HG03280 (cell line): ENCODE measurements at regions not wholly inside any gene's neighbourhood (a gene's known extent, or its start where the extent isn't known, plus 50 kb on each side); places are given as distances from the start of the nearest gene placed in this dataset.

Experiments
- ATAC-seq: cut with Tn5 transposase; IDR thresholded peaks from one replicate; pipeline ENCODE4 v1.9.1; 2021; ENCODE audit warnings: mild to moderate bottlenecking, moderate library complexity; ENCODE audit not compliant: unreplicated experiment

DNA sequence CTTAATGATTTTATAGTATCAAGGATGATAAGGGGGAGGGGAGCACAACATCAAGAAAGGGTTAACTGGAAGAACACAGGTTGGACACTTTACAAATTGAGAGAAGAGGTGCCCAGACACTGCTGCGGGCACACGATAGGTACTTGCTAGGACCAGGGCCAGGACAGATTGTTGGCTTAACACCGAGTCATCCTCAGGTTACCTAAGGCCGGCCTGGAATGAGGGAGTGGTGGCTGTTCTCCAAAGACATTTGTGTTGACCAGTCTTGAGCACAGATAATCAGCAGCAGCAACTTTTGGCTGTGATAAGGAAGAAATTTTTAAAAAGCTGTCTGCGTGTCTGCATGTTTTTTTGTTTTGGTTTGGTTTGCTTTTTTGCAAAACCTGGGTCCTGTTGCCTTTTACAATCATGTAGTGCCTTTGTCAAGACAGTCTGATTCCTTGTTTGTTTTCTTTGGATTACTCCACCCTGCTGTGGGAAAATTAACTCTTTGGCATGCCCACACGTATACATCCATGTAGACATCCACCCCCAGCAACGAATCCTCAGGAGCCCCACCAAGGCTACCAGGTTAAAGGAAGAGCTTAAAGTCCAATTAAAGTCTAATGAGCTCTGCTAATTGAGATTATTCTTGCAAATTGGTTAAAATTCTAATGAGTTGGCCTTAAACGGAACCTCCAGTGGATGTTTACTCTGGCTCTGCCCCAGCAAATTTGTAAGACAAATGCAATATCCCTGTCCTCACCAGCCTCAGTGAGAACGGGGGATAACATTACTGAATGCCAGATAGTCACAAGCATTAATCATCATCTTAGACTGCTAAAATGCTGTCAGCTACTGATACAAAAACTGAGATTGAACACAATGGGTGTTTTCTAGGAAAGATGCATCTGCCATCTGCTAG lies 382.3 kb downstream of the ACTL7B start:
- no peak for ATAC-seq

DNA sequence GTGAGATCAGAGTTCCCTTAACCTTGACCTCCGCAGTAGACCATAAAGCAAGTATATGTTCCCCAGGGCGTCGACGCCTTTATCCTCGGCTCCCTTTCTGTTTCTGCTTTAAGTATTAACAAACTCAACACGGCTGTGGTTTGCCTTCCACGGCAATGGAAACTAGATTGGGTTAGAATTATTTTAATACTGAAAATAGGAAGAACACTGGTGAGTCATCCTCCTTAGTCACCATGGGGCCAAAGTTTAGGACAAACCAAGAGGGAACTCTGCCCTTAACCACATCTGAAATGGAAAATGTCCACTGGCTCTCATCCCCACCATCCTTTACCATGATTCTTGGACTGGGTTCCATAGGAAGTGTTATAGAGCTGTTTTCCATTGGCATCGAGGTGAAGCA lies 386.1 kb downstream of the ACTL7B start:
- no peak for ATAC-seq

DNA sequence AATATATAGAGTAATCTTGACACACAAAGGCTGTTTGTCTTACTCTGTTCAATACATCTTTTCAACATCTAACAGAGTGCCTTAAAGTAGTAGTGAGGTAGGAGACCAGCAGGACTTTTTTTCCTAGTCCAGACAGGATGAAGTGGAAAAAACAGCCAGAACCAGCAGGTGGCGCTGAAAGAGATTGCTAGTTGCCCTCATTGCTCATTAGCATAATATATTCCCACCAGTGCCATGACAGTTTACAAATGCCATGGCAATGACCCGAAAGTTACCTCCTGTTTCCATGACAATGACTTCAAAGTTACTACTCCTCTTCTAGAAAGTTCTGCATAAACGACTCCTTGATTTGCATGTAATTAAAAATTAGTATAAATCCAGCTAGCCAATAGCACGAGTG lies 387.4 kb downstream of the ACTL7B start:
- peak; percentile 58 for ATAC-seq

DNA sequence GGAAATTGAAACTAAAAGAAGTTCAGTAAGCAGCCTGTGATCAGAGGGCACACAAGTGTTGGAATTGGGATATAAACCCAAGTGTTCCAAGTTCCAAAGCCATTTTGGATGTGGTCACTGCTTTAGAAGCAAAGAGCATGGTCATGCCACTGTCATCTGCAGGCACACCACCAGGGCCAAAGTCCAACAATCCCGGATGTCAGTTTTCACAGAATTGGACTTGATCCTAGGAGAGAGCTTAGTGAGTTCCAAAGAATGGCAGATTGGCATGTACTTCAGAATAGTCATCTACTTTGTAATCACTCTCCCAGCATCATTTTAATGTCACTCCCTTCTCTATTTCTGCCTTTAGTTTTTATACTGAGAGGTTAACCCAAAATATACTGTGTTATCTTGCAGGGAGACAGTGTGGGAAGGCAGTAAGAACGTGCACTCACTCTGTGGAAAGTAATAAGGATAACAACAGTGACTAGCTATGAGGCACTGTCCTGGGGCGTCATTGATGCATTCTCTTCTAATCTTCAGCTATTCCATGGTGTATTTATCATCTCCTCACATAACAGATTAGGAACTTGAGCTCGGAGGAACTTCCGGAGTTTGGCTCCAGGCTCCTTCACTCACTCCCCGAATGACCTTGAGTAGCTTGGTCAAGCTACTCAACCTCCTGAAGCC lies 388.0 kb downstream of the ACTL7B start:
- no peak for ATAC-seq

DNA sequence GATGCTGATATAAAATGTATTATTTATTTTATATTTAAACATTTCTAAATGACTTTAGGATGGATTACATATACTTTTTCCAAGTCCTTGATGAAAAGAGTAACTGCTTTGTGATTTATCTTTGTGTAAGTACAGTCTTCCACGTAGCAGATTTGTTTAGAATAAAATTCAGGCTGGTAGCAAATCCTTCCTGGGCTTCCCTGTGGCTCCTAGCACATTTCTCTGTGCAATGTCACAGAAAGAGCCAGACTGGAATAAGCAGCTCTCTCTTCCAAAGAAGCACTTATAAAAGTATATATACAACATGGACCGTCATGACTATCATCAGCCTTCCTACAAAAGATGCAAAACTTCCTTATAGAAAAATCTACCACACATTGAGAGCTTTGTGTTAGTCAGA lies 388.6 kb downstream of the ACTL7B start:
- no peak for ATAC-seq

DNA sequence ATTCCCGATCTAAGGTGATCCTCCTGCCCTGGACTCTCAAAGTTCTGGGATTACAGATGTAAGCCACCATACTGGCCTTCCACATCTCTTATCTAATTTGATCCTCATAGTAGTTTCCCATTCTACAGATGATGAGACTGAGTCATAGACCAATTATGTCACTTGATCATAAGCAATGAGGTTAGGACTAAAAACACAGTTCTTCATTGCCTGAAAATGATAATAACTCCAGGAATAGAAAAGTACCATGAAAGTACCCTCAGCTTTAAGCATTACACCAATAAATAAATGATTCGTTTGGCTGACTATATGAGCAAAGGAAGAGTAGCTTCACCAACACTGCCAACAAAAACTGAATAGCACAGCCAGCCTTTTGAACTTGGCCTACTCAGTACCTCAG lies 389.5 kb downstream of the ACTL7B start:
- ATAC-seq, result no peak

DNA sequence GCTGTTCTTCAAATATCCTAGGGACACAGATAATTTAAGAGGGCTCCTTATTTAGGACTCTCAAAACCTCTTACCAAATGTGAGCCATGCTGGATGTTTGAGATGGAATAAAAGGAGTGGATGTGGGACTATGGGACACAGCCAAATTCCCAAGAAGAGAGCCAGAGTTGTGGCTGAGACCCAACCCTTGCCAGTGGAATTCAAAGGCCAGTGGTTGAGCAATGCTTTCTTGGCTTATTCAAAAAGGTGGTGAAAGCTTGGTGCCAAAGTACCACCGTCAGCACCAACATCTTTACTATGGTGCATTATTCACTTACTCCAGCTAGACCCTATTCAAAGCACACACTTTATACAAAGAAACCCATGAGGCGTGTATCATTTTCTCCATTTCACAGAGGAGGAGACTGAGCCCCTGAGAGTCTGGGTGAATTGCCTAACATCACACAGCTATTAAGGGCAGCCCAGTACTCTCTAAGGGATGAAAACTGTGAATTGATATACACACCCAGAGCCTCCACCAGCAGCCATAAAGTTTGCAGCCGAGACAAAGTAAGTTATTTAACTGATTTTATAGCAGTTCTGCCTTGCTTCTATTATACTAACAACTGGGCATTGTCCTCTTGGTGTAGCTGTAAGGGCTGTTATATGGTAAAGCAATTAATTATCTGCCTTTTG lies 391.7 kb downstream of the ACTL7B start:
- ATAC-seq, result no peak

DNA sequence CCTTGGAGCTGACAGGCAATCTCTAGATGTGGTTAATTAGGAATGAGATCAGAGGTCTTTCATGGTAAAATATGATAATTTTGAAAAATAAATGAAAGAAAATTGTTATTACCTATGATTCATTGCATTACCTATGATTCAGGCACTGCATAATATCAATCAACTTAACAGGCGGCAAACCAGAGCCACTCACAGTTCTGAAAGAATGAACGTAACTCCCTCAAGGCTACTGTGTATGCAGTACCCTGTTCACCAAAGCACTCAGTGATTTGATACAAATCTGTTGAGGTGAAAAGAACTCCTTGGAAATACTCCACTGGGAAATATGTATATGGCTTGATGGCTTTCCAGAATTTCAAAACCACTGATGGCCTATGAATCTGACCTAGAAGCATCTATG lies 398.9 kb downstream of the ACTL7B start:
- ATAC-seq, result no peak

DNA sequence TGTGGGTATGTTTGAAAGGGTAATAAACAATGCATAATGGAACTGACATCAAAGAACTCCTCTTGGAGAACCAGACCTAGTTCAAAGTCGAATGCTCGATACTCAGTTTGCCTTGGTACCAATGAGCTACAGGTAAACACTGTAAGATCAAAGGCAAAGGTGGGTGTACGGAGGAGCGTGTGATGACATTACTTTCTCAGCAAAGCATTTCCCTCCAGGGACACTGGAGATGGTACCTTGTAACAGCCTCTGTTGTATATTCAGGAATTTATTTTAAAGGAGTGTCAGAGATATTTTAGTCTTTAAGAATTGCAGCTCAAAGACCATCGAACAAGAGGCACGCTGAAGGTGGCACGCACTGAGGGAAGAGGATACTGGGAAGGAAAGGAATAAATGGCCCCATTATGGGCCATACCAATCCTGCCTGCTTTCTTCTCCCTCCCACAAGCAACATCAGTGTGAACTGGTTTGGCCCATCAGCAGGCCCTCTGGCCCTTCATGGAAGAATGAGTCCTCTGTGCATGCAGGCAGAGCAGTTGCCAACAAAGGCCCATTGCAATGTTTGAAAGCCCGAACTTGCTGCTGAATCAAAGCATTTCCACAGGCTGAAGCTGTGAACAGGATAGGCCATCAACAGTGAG lies 410.2 kb downstream of the ACTL7B start:
- no peak for ATAC-seq

DNA sequence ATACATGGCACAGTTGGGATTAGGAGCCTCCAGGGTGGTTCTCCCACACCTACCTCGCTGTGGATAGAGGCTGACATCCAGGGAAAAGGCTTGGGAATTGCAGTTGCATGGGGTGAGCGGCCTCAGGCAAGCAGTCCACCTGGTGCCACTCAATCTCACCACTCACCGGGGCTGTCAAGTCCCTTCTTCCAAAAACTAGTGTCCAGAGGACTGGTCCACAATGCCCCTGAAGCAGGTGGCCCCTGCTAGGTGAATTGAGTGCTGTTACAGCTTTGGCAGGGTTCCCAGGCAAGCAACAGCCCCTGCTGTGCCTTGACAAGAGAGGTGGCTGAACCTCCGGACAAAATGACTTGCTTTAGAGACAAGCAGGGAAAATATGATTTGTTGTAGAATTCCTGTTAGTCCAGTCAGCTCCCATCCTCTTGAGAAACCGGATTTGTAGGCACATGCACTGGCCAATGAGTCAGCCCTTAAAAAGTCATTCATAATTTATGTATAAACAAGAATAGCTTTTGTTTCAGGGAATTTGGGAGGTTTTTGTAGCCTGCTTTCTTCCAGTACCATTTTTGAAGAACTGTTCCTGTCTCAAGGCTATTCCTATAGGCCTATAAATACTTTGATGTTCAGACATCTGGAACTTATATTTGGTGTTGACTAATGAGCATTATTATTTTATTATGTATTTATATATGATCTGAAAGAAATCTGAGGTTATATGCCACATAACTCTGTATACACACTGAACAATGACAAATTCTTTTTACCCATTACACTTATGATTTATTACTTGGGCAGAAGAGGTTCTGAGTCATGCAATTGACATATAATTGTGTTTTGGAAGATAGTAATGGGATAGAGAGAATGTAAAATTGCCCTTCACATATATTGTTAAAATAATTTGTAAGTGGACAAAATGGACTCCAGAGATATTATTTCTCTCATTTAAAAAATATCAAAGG lies 411.1 kb downstream of the ACTL7B start:
- no peak for ATAC-seq

DNA sequence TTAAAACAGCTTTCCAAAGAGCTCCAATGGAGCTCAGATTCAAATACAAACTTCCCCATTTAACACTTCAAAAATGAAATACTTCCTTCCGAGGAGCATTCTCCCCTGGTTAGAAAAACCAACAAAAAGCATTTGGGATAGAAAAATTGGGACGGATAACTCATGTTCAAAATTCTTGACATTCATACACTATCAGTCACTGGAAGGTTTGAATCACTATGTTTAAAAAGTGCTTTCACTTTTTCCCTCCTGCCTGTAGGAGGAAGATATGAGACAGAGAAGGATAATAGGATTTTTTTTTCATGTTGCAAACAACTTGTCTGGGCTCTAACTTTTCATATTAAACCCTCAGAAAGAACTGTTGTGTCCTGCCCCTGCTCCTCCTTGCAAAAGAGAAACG lies 412.0 kb downstream of the ACTL7B start:
- no peak for ATAC-seq

DNA sequence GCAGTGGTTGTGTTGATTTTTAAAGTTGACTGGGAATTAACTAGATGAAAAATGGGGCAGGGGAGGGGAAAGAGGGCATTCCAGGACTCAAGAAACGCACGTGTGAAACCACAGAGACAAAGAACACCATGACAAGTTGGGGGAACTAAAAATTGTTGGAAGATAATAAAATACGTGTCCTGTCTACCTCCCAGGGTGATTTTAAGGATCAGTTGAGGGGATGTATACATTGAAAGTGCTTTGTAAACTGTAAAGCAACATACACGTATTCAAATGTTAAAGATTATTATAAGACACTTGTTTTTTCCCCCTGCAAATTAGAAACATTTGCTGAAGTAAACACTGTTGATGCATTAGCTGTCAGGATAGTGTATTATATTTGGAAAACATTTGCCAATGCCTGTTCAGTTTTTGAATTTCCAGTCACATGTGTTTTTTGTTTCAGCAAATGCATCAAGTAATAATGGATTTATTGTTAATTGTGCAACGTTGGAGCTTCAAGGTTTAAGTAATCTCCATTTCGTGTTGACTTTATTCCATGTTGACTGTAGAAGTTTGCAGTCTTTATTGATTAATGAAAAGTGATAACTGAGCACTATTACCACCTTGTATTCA lies 412.7 kb downstream of the ACTL7B start:
- no peak for ATAC-seq

DNA sequence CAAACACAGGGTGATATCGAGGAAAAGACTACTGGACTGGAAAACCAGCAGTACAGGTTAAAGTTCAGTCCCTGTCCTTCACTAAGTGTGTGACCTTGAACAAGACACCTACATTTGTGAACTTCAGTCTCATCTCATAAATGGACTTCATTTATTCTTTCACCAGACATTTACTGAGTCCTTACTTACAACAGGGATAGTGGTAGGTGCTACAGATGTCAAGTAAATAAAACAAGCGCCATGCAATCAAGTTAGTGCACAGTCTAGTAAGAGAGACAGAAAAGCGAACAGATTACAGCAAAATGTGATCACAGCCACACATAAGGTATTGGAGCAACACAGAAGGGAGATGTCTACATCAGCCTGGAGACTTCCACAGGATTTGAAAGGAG lies 413.2 kb downstream of the ACTL7B start:
- ATAC-seq, result no peak

DNA sequence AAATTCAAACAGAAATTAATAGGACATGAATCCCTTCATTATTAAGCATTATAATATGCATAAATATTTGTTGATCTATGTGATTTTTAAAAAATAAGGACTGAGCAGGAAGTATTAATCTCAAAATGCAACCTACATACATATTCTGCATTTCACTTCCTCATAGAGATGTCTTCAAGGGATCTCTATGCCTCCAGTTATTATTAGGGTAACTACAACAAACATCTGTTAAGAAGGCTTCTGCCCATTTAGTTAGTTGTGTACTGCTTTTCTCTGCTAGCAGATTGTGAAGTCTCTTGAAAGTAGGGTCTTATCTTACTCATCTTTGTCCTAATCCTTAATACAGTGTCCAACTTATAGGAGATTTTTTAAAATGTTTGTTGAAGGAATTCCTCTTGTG lies 414.1 kb downstream of the ACTL7B start:
- ATAC-seq, result no peak

DNA sequence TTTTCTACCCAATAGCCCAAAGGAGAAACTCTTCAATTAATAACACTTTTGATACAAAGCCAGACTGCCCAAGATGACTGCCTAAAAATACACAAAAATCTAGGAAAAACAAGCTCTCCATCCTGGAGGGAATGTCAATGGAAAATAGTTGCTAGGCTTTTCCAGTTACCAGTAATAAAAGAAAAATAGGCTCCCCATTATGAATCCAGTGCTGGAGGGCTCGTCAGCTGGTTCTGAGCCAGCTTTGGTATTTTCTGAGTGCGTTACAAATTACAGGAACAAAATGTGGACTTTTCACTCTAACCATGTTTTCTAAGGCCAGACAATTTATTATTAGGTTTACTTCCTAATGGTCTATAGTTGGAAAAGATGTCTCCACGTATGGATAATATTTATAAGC lies 414.5 kb downstream of the ACTL7B start:
- no peak for ATAC-seq

DNA sequence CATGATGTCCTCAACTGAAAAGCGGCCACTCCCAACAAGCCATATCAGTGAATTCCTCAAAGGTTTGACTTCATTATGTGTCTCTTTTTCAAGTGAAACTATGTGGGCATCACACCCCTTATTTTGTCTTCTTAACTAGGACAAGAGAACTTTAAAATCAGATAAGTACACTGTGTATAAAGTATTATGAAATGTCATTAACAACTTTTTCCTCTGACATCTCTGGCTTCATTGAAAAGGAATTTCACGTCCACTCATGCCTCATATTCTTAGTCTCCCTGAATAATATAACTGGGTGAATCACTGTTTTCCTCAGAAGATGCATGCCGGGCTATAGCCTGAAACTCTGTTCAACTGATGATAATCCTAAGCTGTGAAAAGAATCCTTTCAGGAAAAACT lies 415.8 kb downstream of the ACTL7B start:
- no peak for ATAC-seq

DNA sequence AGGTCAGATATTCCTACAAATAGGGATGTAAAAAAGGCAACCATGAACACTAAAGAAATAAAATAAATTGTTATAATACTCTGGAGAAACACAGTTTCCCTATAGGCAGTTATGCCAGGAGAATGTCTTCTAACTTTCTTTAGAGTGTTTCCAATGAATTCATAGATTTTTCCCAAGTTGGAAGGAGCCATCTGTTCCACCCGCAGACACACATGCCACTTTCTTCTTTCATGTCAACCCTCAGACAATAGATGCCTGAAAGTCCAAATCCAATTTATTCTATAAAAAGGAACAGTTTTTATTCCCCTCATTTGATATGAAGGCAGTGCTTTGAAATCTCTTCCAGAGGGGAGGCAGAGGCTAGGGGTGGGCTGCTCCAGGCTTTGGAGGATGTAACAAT lies 418.1 kb downstream of the ACTL7B start:
- ATAC-seq, result no peak

DNA sequence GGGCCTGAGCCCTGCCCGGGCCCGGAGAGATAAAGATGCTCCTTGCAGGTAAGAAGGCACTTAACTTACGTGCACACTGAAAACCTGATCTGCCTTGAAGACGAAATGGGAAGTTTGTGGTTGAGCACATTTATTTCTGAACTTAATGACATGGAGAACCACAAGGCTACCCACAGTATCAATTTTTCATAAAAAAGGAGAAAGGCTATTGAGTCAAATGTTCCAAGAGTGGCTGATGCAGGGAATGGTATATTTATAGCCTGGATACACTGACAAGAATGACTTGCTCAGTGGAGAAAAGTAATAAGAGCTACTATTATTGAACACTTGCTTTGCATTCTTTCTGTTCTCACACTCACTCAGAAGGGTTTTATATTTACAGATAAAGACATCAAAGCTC lies 419.3 kb downstream of the ACTL7B start:
- no peak for ATAC-seq

DNA sequence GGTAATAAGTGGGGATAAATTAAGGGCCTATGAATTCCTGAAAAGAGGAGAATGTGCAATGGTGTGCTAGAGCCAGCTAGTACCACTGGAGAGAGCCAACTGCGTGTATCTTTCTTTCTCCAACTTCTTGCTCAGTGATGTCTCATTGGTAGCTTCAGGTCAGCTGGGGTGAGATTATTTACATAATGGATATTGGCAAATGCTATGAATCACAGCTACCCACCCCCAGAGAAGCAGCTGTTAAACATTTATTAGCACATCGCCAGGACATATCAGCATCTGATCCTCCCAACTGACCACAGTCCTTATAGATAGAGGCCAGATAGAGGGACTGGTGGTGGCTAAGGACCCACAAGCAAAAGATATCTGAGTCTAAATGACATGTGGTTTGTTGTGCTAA lies 421.3 kb downstream of the ACTL7B start:
- ATAC-seq, result no peak

DNA sequence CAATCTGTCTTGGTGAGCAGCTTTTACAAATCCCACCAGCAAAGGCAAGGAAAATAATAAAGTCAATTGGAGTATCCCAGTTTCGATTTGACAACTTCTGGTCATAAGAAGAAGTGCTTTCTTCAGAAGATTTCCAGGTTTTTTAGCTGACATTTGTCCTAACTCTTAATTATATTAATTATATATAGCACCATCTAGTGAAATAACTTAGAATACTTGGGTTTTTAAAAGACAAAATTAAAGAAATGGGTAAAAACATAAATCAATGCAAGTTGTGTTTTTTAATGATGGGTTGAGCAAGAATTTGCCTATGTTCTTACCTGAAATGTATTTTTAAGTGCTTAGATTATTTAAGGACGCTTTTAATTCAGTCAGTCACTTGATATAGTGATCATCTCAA lies 421.8 kb downstream of the ACTL7B start:
- ATAC-seq, result no peak
